Spleen (tissue), 7 donors: ENCODE measurements at regions not wholly inside any gene's neighbourhood (a gene's known extent, or its start where the extent isn't known, plus 50 kb on each side); places are given as distances from the start of the nearest gene placed in this dataset.

Experiments
- POLR2AphosphoS5 ChIP-seq, 3 donors: sonication (generic); formaldehyde crosslinking; IDR thresholded peaks; one replicate each; pipeline ENCODE4 v1.5.1; 2017; ENCODE audit warnings: antibody characterized with exemption in 3 of 3
- TF ChIP-seq, protein P1 (sequence below), 11 experiments: fragments of 200-600 bp in 7 of 11; fragments of 450-650 bp in 4 of 11; sonication (generic) in 4 of 11; IDR thresholded peaks in 8 of 11; conservative IDR thresholded peaks in 3 of 11; 1 replicate in 7 of 11; 2 replicates in 4 of 11; pipeline versions ENCODE4 v1.4.0 to v1.8.0; 2016 to 2021; ENCODE audit warnings: antibody characterized with exemption in 11 of 11, inconsistent platforms in 4 of 11, mild to moderate bottlenecking in 1 of 11
- donor health status: DM: no; HTN: no; CAD: no; lungs with moderate emphysema.
- donor health status: DM: no; HTN: no; CAD: no.
- donor health status: DM: no; HTN: no; CAD: no.

DNA sequence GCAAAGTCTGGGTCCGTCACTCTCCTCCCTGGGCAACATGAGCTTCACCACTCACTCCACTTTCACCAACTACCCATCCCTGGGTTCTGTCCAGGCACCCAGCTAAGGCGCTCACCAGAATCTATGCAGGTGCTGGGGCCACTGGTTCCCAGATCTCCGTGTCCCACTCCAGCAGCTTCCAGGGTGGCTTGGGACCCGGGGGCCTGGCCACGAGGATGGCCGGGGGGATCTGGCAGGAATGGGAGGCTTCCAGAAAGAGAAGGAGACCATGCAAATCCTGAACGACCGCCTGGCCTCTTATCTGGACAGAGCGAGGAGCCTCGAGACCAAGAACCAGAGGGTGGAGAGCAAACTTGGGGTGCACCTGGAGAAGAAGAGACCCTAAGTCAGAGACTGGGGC, 1611.0 kb upstream of the ACO1 start:
- TF ChIP-seq, protein P1, sequence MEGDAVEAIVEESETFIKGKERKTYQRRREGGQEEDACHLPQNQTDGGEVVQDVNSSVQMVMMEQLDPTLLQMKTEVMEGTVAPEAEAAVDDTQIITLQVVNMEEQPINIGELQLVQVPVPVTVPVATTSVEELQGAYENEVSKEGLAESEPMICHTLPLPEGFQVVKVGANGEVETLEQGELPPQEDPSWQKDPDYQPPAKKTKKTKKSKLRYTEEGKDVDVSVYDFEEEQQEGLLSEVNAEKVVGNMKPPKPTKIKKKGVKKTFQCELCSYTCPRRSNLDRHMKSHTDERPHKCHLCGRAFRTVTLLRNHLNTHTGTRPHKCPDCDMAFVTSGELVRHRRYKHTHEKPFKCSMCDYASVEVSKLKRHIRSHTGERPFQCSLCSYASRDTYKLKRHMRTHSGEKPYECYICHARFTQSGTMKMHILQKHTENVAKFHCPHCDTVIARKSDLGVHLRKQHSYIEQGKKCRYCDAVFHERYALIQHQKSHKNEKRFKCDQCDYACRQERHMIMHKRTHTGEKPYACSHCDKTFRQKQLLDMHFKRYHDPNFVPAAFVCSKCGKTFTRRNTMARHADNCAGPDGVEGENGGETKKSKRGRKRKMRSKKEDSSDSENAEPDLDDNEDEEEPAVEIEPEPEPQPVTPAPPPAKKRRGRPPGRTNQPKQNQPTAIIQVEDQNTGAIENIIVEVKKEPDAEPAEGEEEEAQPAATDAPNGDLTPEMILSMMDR (IDR thresholded peaks at IDR 0.05 in 8 of 11, conservative IDR thresholded peaks at IDR 0.05 in 3 of 11) = no peak
- no peak for TF ChIP-seq POLR2AphosphoS5 (IDR thresholded peaks at IDR 0.05)
